ENCODE measurements at regions not wholly inside any gene's neighbourhood (a gene's known extent, or its start where the extent isn't known, plus 50 kb on each side); places are given as distances from the start of the nearest gene placed in this dataset.

DNA sequence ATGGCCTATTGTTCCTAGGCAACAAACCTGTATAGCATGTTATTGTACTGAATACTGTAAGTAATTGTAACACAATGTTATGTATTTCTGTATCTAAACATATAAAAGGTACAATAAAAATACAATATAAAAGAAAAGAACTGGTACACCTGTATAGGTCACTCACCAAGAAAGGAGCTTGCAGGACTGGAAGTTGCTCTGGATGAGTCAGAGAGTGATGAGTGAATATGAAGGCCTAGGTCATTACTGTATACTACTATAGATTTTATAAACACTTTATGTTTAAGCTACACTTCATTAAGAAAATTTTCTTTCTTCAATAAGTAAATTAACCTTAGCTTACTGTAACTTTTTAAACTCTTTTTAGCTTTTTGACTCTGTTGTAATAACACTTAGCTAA is 559.9 kb downstream of the PLPP3 start:
- TF ChIP-seq, protein P1, sequence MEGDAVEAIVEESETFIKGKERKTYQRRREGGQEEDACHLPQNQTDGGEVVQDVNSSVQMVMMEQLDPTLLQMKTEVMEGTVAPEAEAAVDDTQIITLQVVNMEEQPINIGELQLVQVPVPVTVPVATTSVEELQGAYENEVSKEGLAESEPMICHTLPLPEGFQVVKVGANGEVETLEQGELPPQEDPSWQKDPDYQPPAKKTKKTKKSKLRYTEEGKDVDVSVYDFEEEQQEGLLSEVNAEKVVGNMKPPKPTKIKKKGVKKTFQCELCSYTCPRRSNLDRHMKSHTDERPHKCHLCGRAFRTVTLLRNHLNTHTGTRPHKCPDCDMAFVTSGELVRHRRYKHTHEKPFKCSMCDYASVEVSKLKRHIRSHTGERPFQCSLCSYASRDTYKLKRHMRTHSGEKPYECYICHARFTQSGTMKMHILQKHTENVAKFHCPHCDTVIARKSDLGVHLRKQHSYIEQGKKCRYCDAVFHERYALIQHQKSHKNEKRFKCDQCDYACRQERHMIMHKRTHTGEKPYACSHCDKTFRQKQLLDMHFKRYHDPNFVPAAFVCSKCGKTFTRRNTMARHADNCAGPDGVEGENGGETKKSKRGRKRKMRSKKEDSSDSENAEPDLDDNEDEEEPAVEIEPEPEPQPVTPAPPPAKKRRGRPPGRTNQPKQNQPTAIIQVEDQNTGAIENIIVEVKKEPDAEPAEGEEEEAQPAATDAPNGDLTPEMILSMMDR (IDR thresholded peaks at IDR 0.05; ENCODE audit: insufficient read depth, low read length) = no peak
- no peak for DNase-seq (ENCODE audit: low read depth)
- no peak overlapping the region for H3K4me3 ChIP-seq (ENCODE audit: low read depth, low read length)

DNA sequence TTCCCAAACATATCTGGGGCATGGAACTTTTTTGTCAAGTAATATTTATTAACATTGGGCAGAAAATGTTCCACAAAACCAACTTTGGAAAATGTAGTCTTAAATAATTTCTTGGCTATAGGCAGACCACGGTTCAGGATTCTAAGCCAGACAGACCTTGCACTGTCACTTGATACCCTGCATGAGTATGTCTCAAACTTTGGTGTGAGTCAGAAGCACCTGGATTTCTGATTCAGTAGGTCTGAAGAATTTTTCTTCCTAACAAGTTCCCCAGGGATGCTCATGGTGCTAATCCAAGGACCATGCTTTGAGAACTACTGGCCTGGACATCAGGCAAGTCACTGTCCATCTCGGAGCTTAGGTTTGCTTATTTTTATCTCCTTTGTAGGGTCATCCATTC is 562.0 kb downstream of the PLPP3 start:
- TF ChIP-seq, protein P1 (IDR thresholded peaks at IDR 0.05; ENCODE audit: insufficient read depth, low read length) = no peak
- DNase-seq (ENCODE audit: low read depth) = no peak

GRCh38 chr1:56003846-56004245 is 575.5 kb downstream of the PLPP3 start:
- no peak overlapping the region for H3K4me3 ChIP-seq (ENCODE audit: low read depth, low read length)
- TF ChIP-seq, protein P1 (IDR thresholded peaks at IDR 0.05; ENCODE audit: insufficient read depth, low read length) = no peak
- DNase-seq (ENCODE audit: low read depth) = no peak

More for the DNA sequence above, 562.0 kb downstream of the PLPP3 start:
- H3K4me3 ChIP-seq (ENCODE audit: low read depth, low read length) = no peak overlapping the region

GRCh38 chr1:56002231-56002630 is 577.1 kb downstream of the PLPP3 start:
- TF ChIP-seq, protein P1 (IDR thresholded peaks at IDR 0.05; ENCODE audit: insufficient read depth, low read length) = no peak
- no peak overlapping the region for H3K4me3 ChIP-seq (ENCODE audit: low read depth, low read length)
- DNase-seq (ENCODE audit: low read depth) = no peak

GRCh38 chr1:56000424-56000823 is 578.9 kb downstream of the PLPP3 start:
- no peak overlapping the region for H3K4me3 ChIP-seq (ENCODE audit: low read depth, low read length)
- DNase-seq (ENCODE audit: low read depth) = no peak
- TF ChIP-seq, protein P1 (IDR thresholded peaks at IDR 0.05; ENCODE audit: insufficient read depth, low read length) = no peak

- TF ChIP-seq, protein P1 (IDR thresholded peaks at IDR 0.05; ENCODE audit: insufficient read depth, low read length) = no peak
- peak; percentile 19 for DNase-seq (ENCODE audit: low read depth)
- no peak overlapping the region for H3K4me3 ChIP-seq (ENCODE audit: low read depth, low read length)
Observed at GRCh38 chr1:55997536-55997935, 581.8 kb downstream of the PLPP3 start.

DNA sequence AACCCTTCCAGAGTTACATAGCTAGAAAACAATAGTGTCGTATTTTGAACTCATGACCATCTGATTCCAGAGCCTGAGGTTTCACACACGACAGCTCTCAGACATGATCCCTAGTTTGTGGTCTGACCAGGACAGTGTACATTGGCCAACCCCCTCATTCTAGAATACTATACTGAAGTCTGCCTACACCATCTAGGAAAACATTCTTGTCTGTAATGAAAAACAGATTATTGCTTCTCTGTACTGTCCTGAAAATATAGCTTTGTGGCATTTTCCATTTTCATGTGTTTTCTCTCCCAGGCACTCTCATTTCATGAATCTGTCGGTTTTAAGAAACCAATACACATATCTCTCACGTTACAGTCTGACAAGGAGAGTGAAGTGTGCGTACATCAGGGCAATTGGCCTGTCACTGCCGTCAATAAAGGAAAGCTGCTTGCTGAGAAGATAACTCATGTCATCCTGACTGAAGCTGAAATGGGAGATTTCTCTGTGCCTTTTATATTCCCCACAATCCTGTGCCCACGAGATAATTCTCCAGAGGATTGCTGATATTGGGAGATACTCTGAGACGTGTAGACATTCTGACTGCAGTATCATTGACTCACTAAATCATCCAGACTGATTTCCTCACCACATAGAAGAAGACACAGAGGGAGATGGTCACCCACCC is 585.6 kb downstream of the PLPP3 start:
- TF ChIP-seq, protein P1 (IDR thresholded peaks at IDR 0.05; ENCODE audit: insufficient read depth, low read length) = no peak
- no peak overlapping the region for H3K4me3 ChIP-seq (ENCODE audit: low read depth, low read length)
- no peak for DNase-seq (ENCODE audit: low read depth)
